Effector memory CD8-positive, alpha-beta T cell (primary cell): ENCODE measurements at regions not wholly inside any gene's neighbourhood (a gene's known extent, or its start where the extent isn't known, plus 50 kb on each side); places are given as distances from the start of the nearest gene placed in this dataset.
A peak's percentile ranks its signal among the peaks of the same experiment; 100 is the strongest.
"Not testable (repeated sequence)": the region's sequence is repeated elsewhere in the genome, so short reads cannot be mapped to it uniquely, and the experiment has no call there.

Source experiments
- ATAC-seq: fragments of 150-1000 bp; cut with Tn5 transposase; replicated peaks from 2 replicates; pipeline ENCODE4 v1.10.0; 2021; ENCODE audit warnings: mild to moderate bottlenecking, moderate library complexity
- DNase-seq, 3 experiments: peaks; one replicate each; pipeline ENCODE4 v3.0.0; 2021
- H3K27ac Mint-ChIP-seq, 2 donors: one replicate each; pipeline ENCODE4 v1.8.0; 2022; ENCODE audit warnings: mild to moderate bottlenecking in 2 of 2, mixed read lengths in 2 of 2, moderate library complexity in 2 of 2
- H3K27me3 Mint-ChIP-seq, 2 donors: one replicate each; pipeline ENCODE4 v1.8.0; 2022; ENCODE audit warnings: mixed read lengths in 2 of 2
- H3K36me3 Mint-ChIP-seq: one replicate; pipeline ENCODE4 v1.8.0; 2022; ENCODE audit warnings: mild to moderate bottlenecking, moderate library complexity, mixed read lengths; ENCODE audit not compliant: insufficient read depth
- H3K4me1 Mint-ChIP-seq, 2 donors: one replicate each; pipeline ENCODE4 v1.8.0; 2022; ENCODE audit warnings: low read depth in 2 of 2, mixed read lengths in 2 of 2
- H3K4me3 Mint-ChIP-seq, 2 donors: one replicate each; pipeline ENCODE4 v1.8.0; 2022; ENCODE audit warnings: mild to moderate bottlenecking in 2 of 2, mixed read lengths in 2 of 2, moderate library complexity in 2 of 2
- H3K9me3 Mint-ChIP-seq, 2 donors: one replicate each; pipeline ENCODE4 v1.8.0; 2022; ENCODE audit warnings: mixed read lengths in 2 of 2

- Mint-ChIP-seq H3K27ac (no peak overlapping the region), H3K4me1 (no peaks in the 10 kb centered on the region), H3K9me3 (no peaks in the 10 kb centered on the region), H3K4me3 (no peak overlapping the region), H3K36me3 (no peaks in the 10 kb centered on the region), H3K27me3 (peaks cover 0 to 17% of the 10 kb centered on the region in 2 donors)
- DNase-seq: no peak
- ATAC-seq: no peak
Measured at GRCh38 chr1:109838838-109839240, 71.8 kb upstream of the CSF1 start.

GRCh38 chr1:109837852-109838570 lies 72.6 kb upstream of the CSF1 start:
- no peak overlapping the region for H3K27ac Mint-ChIP-seq
- DNase-seq (no peak), ATAC-seq (no peak)
- H3K4me3 Mint-ChIP-seq: no peak overlapping the region
- no peaks in the 10 kb centered on the region for H3K36me3 Mint-ChIP-seq
- no peaks in the 10 kb centered on the region for H3K4me1 Mint-ChIP-seq
- peaks cover 1 to 17% of the 10 kb centered on the region in 2 donors for H3K27me3 Mint-ChIP-seq
- H3K9me3 Mint-ChIP-seq: no peaks in the 10 kb centered on the region

GRCh38 chr1:109835645-109836044 lies 71.9 kb upstream of the EPS8L3 start:
- H3K36me3 Mint-ChIP-seq, DNase-seq, H3K4me3 Mint-ChIP-seq, H3K27ac Mint-ChIP-seq, H3K9me3 Mint-ChIP-seq, ATAC-seq, H3K4me1 Mint-ChIP-seq: not testable (repeated sequence)
- peaks cover 13 to 14% of the 10 kb centered on the region in 2 donors for H3K27me3 Mint-ChIP-seq

GRCh38 chr1:109834951-109835350 lies 71.2 kb upstream of the EPS8L3 start:
- DNase-seq (no peak), ATAC-seq (no peak)
- peaks cover 10 to 13% of the 10 kb centered on the region in 2 donors for H3K27me3 Mint-ChIP-seq
- H3K36me3 Mint-ChIP-seq: no peaks in the 10 kb centered on the region
- peaks cover 0 to 2% of the 10 kb centered on the region in 2 donors for H3K9me3 Mint-ChIP-seq
- no peak overlapping the region for H3K27ac Mint-ChIP-seq
- no peaks in the 10 kb centered on the region for H3K4me1 Mint-ChIP-seq
- H3K4me3 Mint-ChIP-seq: no peak overlapping the region

GRCh38 chr1:109832945-109833344 lies 69.2 kb upstream of the EPS8L3 start:
- H3K4me1 Mint-ChIP-seq: no peaks in the 10 kb centered on the region
- H3K36me3 Mint-ChIP-seq: no peaks in the 10 kb centered on the region
- DNase-seq (no peak), ATAC-seq (no peak)
- peaks cover 10 to 13% of the 10 kb centered on the region in 2 donors for H3K27me3 Mint-ChIP-seq
- no peak overlapping the region for H3K27ac Mint-ChIP-seq
- peaks cover 0 to 2% of the 10 kb centered on the region in 2 donors for H3K9me3 Mint-ChIP-seq
- H3K4me3 Mint-ChIP-seq: no peak overlapping the region

- H3K36me3 Mint-ChIP-seq: no peaks in the 10 kb centered on the region
- no peak overlapping the region for H3K27ac Mint-ChIP-seq
- H3K4me1 Mint-ChIP-seq: peaks cover 10 to 13% of the 10 kb centered on the region in 2 donors
- H3K9me3 Mint-ChIP-seq: peaks cover 0 to 2% of the 10 kb centered on the region in 2 donors
- ATAC-seq (no peak), DNase-seq (no peak)
- no peak overlapping the region for H3K4me3 Mint-ChIP-seq
- peaks cover 0 to 13% of the 10 kb centered on the region in 2 donors for H3K27me3 Mint-ChIP-seq
Measured at GRCh38 chr1:109828756-109829505, 65.2 kb upstream of the EPS8L3 start.

- ATAC-seq (no peak), DNase-seq (no peak)
- no peak overlapping the region for H3K4me3 Mint-ChIP-seq
- H3K4me1 Mint-ChIP-seq: peaks cover 16 to 20% of the 10 kb centered on the region in 2 donors
- H3K27me3 Mint-ChIP-seq: peaks cover 0 to 12% of the 10 kb centered on the region in 2 donors
- H3K36me3 Mint-ChIP-seq: no peaks in the 10 kb centered on the region
- H3K27ac Mint-ChIP-seq: no peak overlapping the region
- peaks cover 0 to 2% of the 10 kb centered on the region in 2 donors for H3K9me3 Mint-ChIP-seq
Measured at GRCh38 chr1:109827986-109828385, 64.3 kb upstream of the EPS8L3 start.

GRCh38 chr1:109827466-109827865 lies 63.7 kb upstream of the EPS8L3 start:
- H3K4me3 Mint-ChIP-seq: no peak overlapping the region
- DNase-seq: no peak
- no peak overlapping the region for H3K27ac Mint-ChIP-seq
- H3K27me3 Mint-ChIP-seq: peaks cover 0 to 7% of the 10 kb centered on the region in 2 donors
- peaks cover 21 to 25% of the 10 kb centered on the region in 2 donors for H3K4me1 Mint-ChIP-seq
- ATAC-seq: no peak
- peaks cover 0 to 2% of the 10 kb centered on the region in 2 donors for H3K9me3 Mint-ChIP-seq
- no peaks in the 10 kb centered on the region for H3K36me3 Mint-ChIP-seq

- peaks cover 23 to 26% of the 10 kb centered on the region in 2 donors for H3K4me1 Mint-ChIP-seq
- peaks cover 0 to 1% of the 10 kb centered on the region in 2 donors for H3K27me3 Mint-ChIP-seq
- H3K4me3 Mint-ChIP-seq: no peak overlapping the region
- ATAC-seq: no peak
- H3K27ac Mint-ChIP-seq: no peak overlapping the region
- no peak for DNase-seq
- no peaks in the 10 kb centered on the region for H3K9me3 Mint-ChIP-seq
- no peaks in the 10 kb centered on the region for H3K36me3 Mint-ChIP-seq
Measured at GRCh38 chr1:109826930-109827349, 63.2 kb upstream of the EPS8L3 start.

GRCh38 chr1:109826446-109826845 lies 62.7 kb upstream of the EPS8L3 start:
- no peak for ATAC-seq
- DNase-seq: no peak
- Mint-ChIP-seq H3K4me3 (no peak overlapping the region), H3K36me3 (no peaks in the 10 kb centered on the region), H3K27ac (no peak overlapping the region), H3K9me3 (no peaks in the 10 kb centered on the region), H3K4me1 (peaks cover 26 to 27% of the 10 kb centered on the region in 2 donors), H3K27me3 (no peaks in the 10 kb centered on the region)

GRCh38 chr1:109824349-109825115 lies 60.8 kb upstream of the EPS8L3 start:
- Mint-ChIP-seq H3K9me3 (no peaks in the 10 kb centered on the region), H3K36me3 (no peaks in the 10 kb centered on the region), H3K4me3 (no peak overlapping the region), H3K27ac (peak overlapping the region; percentile 67 to 88), H3K27me3 (no peaks in the 10 kb centered on the region), H3K4me1 (peaks cover 32 to 34% of the 10 kb centered on the region in 2 donors)
- ATAC-seq (no peak), DNase-seq (no peak)

GRCh38 chr1:109823543-109824348 lies 60.0 kb upstream of the EPS8L3 start:
- ATAC-seq (no peak), DNase-seq (no peak)
- Mint-ChIP-seq H3K27me3 (peaks cover 0 to 7% of the 10 kb centered on the region in 2 donors), H3K27ac (peak overlapping the region; percentile 67 to 88), H3K9me3 (no peaks in the 10 kb centered on the region), H3K4me1 (peaks cover 32 to 34% of the 10 kb centered on the region in 2 donors), H3K36me3 (no peaks in the 10 kb centered on the region), H3K4me3 (peak overlapping the region in 1 of 2 donors; percentile 43)
